Fibroblast of the aortic adventitia (primary cell): ENCODE measurements at regions not wholly inside any gene's neighbourhood (a gene's known extent, or its start where the extent isn't known, plus 50 kb on each side); places are given as distances from the start of the nearest gene placed in this dataset.

Source experiments
- DNase-seq: peaks from one replicate; pipeline ENCODE4 v3.0.0-alpha.2; 2010; ENCODE audit warnings: low read depth
- H3K4me3 ChIP-seq: 2 replicates; pipeline ENCODE4 v1.5.1; 2011; ENCODE audit warnings: low read depth, mild to moderate bottlenecking, control low read depth, low read length, moderate library complexity
- TF ChIP-seq, protein P1 (sequence below): IDR thresholded peaks from 2 replicates; pipeline ENCODE4 v1.5.1; 2011; ENCODE audit warnings: mild to moderate bottlenecking, low read length, control low read depth, inconsistent platforms; ENCODE audit not compliant: insufficient read depth

DNA sequence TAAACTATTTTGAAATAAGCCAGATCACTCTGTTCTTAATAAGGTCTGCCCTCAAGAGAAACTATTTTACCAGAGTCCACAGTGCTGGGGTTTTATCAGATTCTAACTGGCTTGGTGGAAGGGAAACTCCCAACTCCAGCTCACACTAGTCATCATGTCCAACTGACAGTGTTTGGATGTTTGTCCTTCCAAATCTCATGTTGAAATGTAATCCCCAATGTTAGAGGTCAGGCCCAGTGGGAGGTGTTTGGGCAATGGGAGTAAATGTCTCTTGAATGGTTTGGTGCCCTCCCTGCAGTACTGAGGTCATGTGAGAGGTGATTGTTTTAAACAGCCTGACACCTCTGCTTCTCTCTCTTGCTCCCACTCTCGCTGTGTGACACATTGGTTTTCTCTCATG is 1301.0 kb upstream of the CDH8 start:
- TF ChIP-seq, protein P1, sequence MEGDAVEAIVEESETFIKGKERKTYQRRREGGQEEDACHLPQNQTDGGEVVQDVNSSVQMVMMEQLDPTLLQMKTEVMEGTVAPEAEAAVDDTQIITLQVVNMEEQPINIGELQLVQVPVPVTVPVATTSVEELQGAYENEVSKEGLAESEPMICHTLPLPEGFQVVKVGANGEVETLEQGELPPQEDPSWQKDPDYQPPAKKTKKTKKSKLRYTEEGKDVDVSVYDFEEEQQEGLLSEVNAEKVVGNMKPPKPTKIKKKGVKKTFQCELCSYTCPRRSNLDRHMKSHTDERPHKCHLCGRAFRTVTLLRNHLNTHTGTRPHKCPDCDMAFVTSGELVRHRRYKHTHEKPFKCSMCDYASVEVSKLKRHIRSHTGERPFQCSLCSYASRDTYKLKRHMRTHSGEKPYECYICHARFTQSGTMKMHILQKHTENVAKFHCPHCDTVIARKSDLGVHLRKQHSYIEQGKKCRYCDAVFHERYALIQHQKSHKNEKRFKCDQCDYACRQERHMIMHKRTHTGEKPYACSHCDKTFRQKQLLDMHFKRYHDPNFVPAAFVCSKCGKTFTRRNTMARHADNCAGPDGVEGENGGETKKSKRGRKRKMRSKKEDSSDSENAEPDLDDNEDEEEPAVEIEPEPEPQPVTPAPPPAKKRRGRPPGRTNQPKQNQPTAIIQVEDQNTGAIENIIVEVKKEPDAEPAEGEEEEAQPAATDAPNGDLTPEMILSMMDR = no peak
- no peak overlapping the region for H3K4me3 ChIP-seq
- no peak for DNase-seq

DNA sequence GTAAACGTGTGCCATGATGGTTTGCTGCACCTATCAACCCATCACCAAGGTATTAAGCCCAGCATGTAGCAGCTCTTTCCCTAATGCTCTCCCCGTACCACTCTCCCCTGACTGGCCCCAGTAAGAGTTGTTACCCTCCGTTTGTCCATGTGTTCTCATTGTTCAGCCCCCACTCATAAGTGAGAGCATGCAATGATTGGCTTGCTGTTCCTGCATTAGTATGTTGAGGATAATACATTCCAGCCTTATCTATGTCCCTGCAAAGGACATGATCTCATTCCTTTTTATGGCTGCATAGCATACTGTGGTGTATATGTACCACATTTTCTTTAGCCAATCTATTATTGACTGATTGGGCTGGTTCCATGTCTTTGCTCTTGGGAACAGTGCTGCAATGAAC is 1294.9 kb upstream of the CDH8 start:
- TF ChIP-seq, protein P1 = no peak
- DNase-seq = no peak
- H3K4me3 ChIP-seq = no peak overlapping the region

DNA sequence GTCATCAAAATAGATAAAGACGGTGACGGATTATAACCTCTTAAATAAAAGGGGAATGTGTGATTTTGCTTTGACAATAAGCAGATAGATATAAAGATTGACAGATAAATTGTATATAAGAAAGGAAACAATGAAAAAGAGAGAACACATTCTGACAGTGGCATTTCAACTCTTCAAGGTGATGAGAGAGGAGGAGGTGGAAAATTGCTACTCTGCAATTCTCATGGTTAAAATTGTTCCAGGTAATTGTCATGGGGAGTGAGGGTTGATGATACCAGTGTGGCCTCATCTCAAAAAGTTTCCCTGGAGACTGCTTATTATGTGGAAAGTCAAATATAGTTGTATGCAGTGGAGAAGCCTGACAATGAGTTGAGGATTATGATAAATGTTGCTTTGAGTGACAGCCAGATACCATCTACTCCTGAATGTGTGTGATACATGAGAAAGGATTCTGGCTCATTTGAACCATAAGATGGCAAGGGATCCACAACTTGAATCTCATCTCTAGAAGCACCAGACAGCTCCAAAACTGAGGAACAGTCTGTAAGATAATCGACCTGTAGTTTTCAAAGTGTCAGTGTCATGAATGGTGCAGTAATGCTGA is 1290.6 kb upstream of the CDH8 start:
- DNase-seq = no peak
- H3K4me3 ChIP-seq = no peak overlapping the region
- TF ChIP-seq, protein P1 = no peak

DNA sequence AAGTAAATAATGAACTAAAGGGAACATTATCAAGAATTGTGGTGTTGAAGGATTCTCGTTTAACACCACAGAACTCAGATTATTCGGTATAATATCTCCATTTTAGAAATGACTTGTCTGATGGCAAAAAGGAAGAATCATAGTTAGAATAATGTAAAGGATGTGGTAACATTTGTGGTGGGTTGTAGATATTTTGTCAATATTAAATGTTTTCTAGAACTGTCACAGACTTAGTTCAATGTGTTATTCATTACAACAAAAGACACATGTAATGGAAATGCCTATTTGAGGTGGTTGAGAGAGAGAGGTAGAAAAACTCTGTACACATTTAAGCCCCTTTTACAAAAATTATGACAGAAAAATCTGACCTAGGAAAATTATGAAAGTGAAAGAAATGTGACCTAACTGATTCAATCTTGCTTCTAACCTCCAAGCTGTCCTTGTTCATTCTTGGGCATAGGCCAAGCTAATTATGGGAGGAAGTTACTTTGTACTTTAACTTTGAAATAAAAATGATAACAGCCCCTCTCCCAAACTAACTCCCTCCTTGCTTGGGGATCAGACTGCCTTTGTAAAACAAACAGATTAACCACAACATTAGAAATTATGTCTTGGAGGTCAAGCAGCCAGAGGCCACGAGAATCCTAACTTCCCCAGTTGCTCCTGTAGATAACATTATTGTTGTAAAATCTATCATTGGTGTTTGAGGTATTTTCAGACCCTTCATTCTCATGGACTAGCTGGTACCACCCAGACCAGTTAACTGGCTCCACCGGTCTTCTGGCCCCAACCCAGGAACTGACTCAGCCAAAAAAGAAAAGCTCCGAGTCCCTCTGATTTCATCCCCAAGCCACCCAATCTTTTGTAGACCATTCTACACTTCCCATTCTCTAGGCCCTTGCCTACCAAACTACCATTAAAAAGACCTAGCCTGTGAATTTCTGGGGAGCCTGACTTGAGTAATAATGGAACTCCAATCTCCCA is 1287.8 kb upstream of the CDH8 start:
- DNase-seq = no peak
- TF ChIP-seq, protein P1 = no peak
- H3K4me3 ChIP-seq = no peak overlapping the region

DNA sequence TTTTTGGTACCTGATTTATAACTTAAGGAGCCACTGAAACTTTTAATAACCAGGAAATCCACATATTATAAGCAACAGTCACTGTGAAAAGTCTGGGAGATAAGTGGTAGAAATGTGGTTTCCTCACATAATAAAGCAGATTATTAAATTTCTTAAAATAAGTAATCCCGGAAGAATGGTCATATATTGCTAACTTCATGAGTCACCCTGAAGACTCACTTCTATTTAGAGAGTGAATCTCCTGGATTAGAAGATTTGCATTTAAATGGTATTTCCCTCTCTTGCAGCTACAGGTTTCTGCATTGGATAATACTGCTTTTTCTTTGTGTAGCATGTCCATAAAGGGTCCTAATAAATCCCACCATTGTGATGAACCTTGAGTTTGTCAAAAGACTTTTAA is 1286.8 kb upstream of the CDH8 start:
- no peak for DNase-seq
- TF ChIP-seq, protein P1 = no peak
- H3K4me3 ChIP-seq = no peak overlapping the region

DNA sequence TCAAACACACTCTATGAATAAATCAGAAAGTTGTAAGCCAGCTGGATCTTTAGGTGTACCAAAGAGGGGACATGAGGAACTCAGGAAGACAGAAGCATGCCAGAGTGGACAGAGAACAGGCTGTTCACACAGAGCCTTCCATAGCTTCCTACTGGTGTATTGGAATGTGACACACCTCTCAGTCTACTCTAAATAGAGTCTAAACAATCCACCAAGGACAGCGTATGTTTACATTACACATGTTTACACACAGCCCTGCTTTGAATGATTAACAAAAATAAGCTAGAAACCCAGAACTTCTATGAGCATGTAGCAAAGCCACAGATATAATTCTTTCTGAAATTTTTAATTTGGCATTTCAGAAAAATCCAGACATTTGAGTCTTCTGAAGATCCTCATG is 1279.0 kb upstream of the CDH8 start:
- H3K4me3 ChIP-seq = no peak overlapping the region
- no peak for DNase-seq
- TF ChIP-seq, protein P1 = no peak
